Erythroblast (primary cell): ENCODE measurements at regions not wholly inside any gene's neighbourhood (a gene's known extent, or its start where the extent isn't known, plus 50 kb on each side); places are given as distances from the start of the nearest gene placed in this dataset.

ENCODE experiments used
- GATA1 ChIP-seq: IDR thresholded peaks from 2 replicates; pipeline ENCODE4 v1.6.1; 2011; ENCODE audit warnings: low read depth, mild to moderate bottlenecking, control low read depth, low read length, moderate library complexity
- POLR2A ChIP-seq: IDR thresholded peaks from 2 replicates; pipeline ENCODE4 v1.6.1; 2011; ENCODE audit warnings: mild to moderate bottlenecking, low read length

DNA sequence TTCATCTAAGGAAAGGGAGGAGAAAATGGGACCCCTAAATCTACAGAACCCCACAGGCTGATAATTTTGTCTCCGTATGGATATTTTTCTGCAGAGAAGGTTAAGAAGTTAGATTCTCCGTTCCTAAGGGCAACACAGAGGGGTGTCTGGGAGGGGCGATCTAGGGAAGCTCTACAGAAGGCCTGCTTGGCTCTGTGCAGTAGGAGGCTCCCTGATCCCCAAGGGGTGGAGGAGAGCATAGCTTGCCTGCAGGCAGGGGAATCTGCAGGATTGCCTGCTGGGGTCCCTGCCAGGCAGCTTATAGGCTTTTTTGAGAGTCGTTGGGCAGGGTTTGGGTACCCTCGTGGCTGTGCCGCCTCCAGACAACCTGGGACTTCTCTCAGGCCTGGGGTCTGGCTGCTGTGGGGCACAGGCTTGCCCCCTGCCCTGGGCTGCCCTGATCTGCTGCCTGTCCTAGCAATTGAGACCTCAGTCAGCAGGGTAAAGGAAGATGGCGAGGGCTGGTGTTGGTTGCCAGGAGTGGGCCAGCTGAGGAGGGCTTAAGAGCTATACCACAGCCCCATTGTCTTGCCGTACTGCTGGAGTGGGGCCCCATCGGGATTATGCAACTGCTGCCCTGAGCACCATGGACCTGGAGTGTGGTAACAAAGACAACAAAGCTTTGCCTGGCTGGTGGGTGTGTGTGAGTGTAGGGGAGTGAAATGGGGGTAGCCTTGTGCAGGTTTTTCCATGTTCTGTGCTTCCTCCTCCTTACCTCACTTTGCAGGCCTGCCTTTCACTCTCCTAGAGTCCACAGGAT is 74.1 kb downstream of the EFNB1 start:
- TF ChIP-seq POLR2A (no peak), GATA1 (no peak)
